H1 (cell line): ENCODE measurements at regions not wholly inside any gene's neighbourhood (a gene's known extent, or its start where the extent isn't known, plus 50 kb on each side); places are given as distances from the start of the nearest gene placed in this dataset.

Experiments
- CTCF ChIA-PET: fragments of 300-600 bp; sonication (Branson Sonifier 250); formaldehyde crosslinking; loops from one replicate; lab custom pipeline; 2021; ENCODE audit not compliant: partially characterized antibody; lab: Charles Lee
- POLR2A ChIA-PET: fragments of 300-600 bp; sonication (Branson Sonifier 250); formaldehyde crosslinking; loops from one replicate; lab custom pipeline; 2021; ENCODE audit warnings: inconsistent platforms; ENCODE audit not compliant: partially characterized antibody; lab: Charles Lee
- DNase-seq, 2 experiments: peaks; one replicate each; pipeline versions ENCODE4 v3.0.0 to v3.0.0-alpha.2; 2010 to 2022; ENCODE audit warnings: low spot score in 2 of 2, low read depth in 1 of 2, mixed read lengths in 1 of 2
- FAIRE-seq: peaks from 2 replicates; lab custom pipeline; 2011; peaks lifted over from hg19 to GRCh38; lab: Jason Lieb, UNC
- H2AFZ ChIP-seq: 2 replicates; pipeline ENCODE4 v1.8.1; 2012; ENCODE audit warnings: low read length, inconsistent platforms
- H2AK5ac ChIP-seq: 2 replicates; pipeline ENCODE4 v1.6.1; 2013; ENCODE audit warnings: low read depth, low read length
- H2BK120ac ChIP-seq: replicated peaks from 2 replicates; pipeline ENCODE3; 2013; ENCODE audit warnings: low read depth, low read length, inconsistent platforms
- H2BK12ac ChIP-seq: 2 replicates; pipeline ENCODE4 v1.6.1; 2013; ENCODE audit warnings: low read depth, low read length
- H2BK15ac ChIP-seq: 2 replicates; pipeline ENCODE4 v1.6.1; 2013; ENCODE audit warnings: low read length
- H2BK20ac ChIP-seq: 2 replicates; pipeline ENCODE4 v1.6.1; 2013; ENCODE audit warnings: low read length
- H2BK5ac ChIP-seq: 2 replicates; pipeline ENCODE4 v1.6.1; 2013; ENCODE audit warnings: low read depth, low read length
- H3K14ac ChIP-seq: 2 replicates; pipeline ENCODE4 v1.6.1; 2013; ENCODE audit warnings: inconsistent platforms; ENCODE audit not compliant: insufficient read length
- H3K18ac ChIP-seq: 2 replicates; pipeline ENCODE4 v1.6.1; 2013; ENCODE audit warnings: low read length; ENCODE audit errors: extremely low read depth
- H3K23ac ChIP-seq: 2 replicates; pipeline ENCODE4 v1.6.1; 2013; ENCODE audit warnings: inconsistent platforms; ENCODE audit not compliant: insufficient read length
- H3K23me2 ChIP-seq: 2 replicates; pipeline ENCODE4 v1.6.1; 2013; ENCODE audit warnings: low read depth, low read length
- H3K27ac ChIP-seq: 2 replicates; pipeline ENCODE4 v1.6.1; 2011; ENCODE audit warnings: low read depth, low read length, inconsistent platforms
- H3K27me3 ChIP-seq, 4 experiments: replicated peaks in 1 of 4; 1 replicate in 1 of 4; 2 replicates in 3 of 4; pipeline versions ENCODE4 v1.6.1 to v1.8.1; 2011 to 2013; ENCODE audit warnings: low read length in 3 of 4, mild to moderate bottlenecking in 3 of 4, inconsistent platforms in 2 of 4, mixed read lengths in 2 of 4, moderate library complexity in 1 of 4; ENCODE audit not compliant: control insufficient read depth in 3 of 4, insufficient read depth in 3 of 4; ENCODE audit errors: extremely low read depth in 1 of 4
- H3K36me3 ChIP-seq, 4 experiments: 2 replicates each; pipeline versions ENCODE4 v1.6.1 to v1.8.1; 2011 to 2013; ENCODE audit warnings: mild to moderate bottlenecking in 4 of 4, low read length in 3 of 4, moderate library complexity in 2 of 4, control low read depth in 1 of 4, inconsistent platforms in 1 of 4; ENCODE audit not compliant: insufficient read depth in 4 of 4, control insufficient read depth in 2 of 4
- H3K4ac ChIP-seq: replicated peaks from 2 replicates; pipeline ENCODE3; 2013; ENCODE audit warnings: low read length, low read depth, mixed read lengths, inconsistent platforms; ENCODE audit not compliant: insufficient read length
- H3K4me1 ChIP-seq, 4 experiments: replicated peaks in 1 of 4; 1 replicate in 1 of 4; 2 replicates in 3 of 4; pipeline versions ENCODE4 v1.6.1 to v1.8.1; 2011 to 2013; ENCODE audit warnings: low read length in 3 of 4, inconsistent platforms in 2 of 4, mixed read lengths in 1 of 4; ENCODE audit not compliant: insufficient read depth in 4 of 4, control insufficient read depth in 3 of 4
- H3K4me2 ChIP-seq, 2 experiments: 2 replicates each; pipeline versions ENCODE4 v1.6.1 to v1.8.1; 2011 to 2013; ENCODE audit warnings: low read depth in 2 of 2, low read length in 2 of 2, control low read depth in 1 of 2, inconsistent platforms in 1 of 2, mild to moderate bottlenecking in 1 of 2; ENCODE audit not compliant: insufficient read depth in 1 of 2
- H3K4me3 ChIP-seq, 4 experiments: fragments of 200-600, 300-600 bp in 1 of 4; sonication (generic), shearing (Covaris generic), sonication (Bioruptor Twin) in 1 of 4; 2 replicates each; pipeline versions ENCODE4 v1.5.1 to v1.8.1; 2011 to 2016; ENCODE audit warnings: low read length in 4 of 4, low read depth in 3 of 4, control low read depth in 2 of 4, inconsistent platforms in 2 of 4, mild to moderate bottlenecking in 2 of 4, mixed read lengths in 1 of 4, moderate library complexity in 1 of 4; ENCODE audit not compliant: insufficient read depth in 2 of 4; ENCODE audit errors: extremely low read depth in 1 of 4
- H3K56ac ChIP-seq: replicated peaks from 2 replicates; pipeline ENCODE3; 2013; ENCODE audit warnings: low read depth, mild to moderate bottlenecking, mixed read lengths, low read length, inconsistent platforms; ENCODE audit not compliant: insufficient read length
- H3K79me1 ChIP-seq: 2 replicates; pipeline ENCODE4 v1.6.1; 2013; ENCODE audit warnings: low read depth, low read length, control low read depth
- H3K79me2 ChIP-seq, 2 experiments: 2 replicates each; pipeline versions ENCODE4 v1.6.1 to v1.8.1; 2012 to 2013; ENCODE audit warnings: low read length in 2 of 2, mild to moderate bottlenecking in 2 of 2, inconsistent platforms in 1 of 2; ENCODE audit not compliant: insufficient read depth in 2 of 2, control insufficient read depth in 1 of 2
- H3K9ac ChIP-seq, 4 experiments: replicated peaks in 1 of 4; 1 replicate in 1 of 4; 2 replicates in 3 of 4; pipeline versions ENCODE4 v1.6.1 to v1.8.1; 2011 to 2013; ENCODE audit warnings: low read depth in 3 of 4, low read length in 3 of 4, control low read depth in 2 of 4, mild to moderate bottlenecking in 2 of 4, moderate library complexity in 2 of 4, inconsistent platforms in 1 of 4; ENCODE audit errors: extremely low read depth in 1 of 4
- H3K9me3 ChIP-seq, 2 experiments: 2 replicates each; pipeline versions ENCODE4 v1.6.1 to v1.8.1; 2012 to 2013; ENCODE audit warnings: mild to moderate bottlenecking in 2 of 2, moderate library complexity in 2 of 2, control low read depth in 1 of 2, inconsistent platforms in 1 of 2, low read depth in 1 of 2, low read length in 1 of 2, mixed read lengths in 1 of 2; ENCODE audit not compliant: insufficient read depth in 2 of 2
- H4K20me1 ChIP-seq, 2 experiments: replicated peaks in 1 of 2; 2 replicates each; pipeline versions ENCODE3 to v1.8.1; 2011 to 2013; ENCODE audit warnings: inconsistent platforms in 2 of 2, low read length in 2 of 2, mild to moderate bottlenecking in 1 of 2; ENCODE audit not compliant: insufficient read depth in 2 of 2, control insufficient read depth in 1 of 2
- H4K5ac ChIP-seq: 2 replicates; pipeline ENCODE4 v1.6.1; 2013; ENCODE audit warnings: low read length, low read depth, mixed read lengths, inconsistent platforms; ENCODE audit not compliant: insufficient read length
- H4K8ac ChIP-seq: 2 replicates; pipeline ENCODE4 v1.8.0; 2013; ENCODE audit warnings: mild to moderate bottlenecking, moderate library complexity, low read length, inconsistent platforms; ENCODE audit not compliant: insufficient read depth; ENCODE audit errors: extremely low read depth
- H4K91ac ChIP-seq: replicated peaks from 2 replicates; pipeline ENCODE3; 2013; ENCODE audit warnings: low read length, mixed read lengths, inconsistent platforms; ENCODE audit not compliant: insufficient read length
- CEBPB ChIP-seq: IDR thresholded peaks from 2 replicates; pipeline ENCODE4 v1.6.1; 2012; ENCODE audit warnings: low read depth, low read length
- CHD1 ChIP-seq: IDR thresholded peaks from 2 replicates; pipeline ENCODE4 v1.6.1; 2012; ENCODE audit warnings: low read depth, low read length, improper control_type of control experiment
- E2F6 ChIP-seq: IDR thresholded peaks from 2 replicates; pipeline ENCODE4 v1.6.1; 2012; ENCODE audit warnings: inconsistent platforms
- EZH2 ChIP-seq: fragments of 200-600 bp; sonication (generic); IDR thresholded peaks from 2 replicates; pipeline ENCODE4 v1.7.1; 2012; ENCODE audit warnings: low read depth, mild to moderate bottlenecking, moderate library complexity, low read length, inconsistent platforms; ENCODE audit not compliant: severe bottlenecking
- KDM5A ChIP-seq: fragments of 200-600 bp; IDR thresholded peaks from 2 replicates; pipeline ENCODE4 v1.7.1; 2012; ENCODE audit warnings: mild to moderate bottlenecking, low read length, inconsistent platforms, mixed read lengths
- SUZ12 ChIP-seq: fragments of 200-600 bp; sonication (generic); IDR thresholded peaks from 2 replicates; pipeline ENCODE4 v1.6.1; 2012; ENCODE audit warnings: mild to moderate bottlenecking, inconsistent platforms, low read length, moderate library complexity, mixed read lengths
- TAF7 ChIP-seq: optimal IDR thresholded peaks from 2 replicates; pipeline ENCODE3; 2011; ENCODE audit warnings: low read depth, mild to moderate bottlenecking, inconsistent platforms, low read length, moderate library complexity, borderline replicate concordance
- TBP ChIP-seq: IDR thresholded peaks from 2 replicates; pipeline ENCODE4 v1.6.1; 2011; ENCODE audit warnings: low read depth, low read length, improper control_type of control experiment
- USF2 ChIP-seq: IDR thresholded peaks from 2 replicates; pipeline ENCODE4 v1.6.1; 2011; ENCODE audit warnings: low read length, improper control_type of control experiment
- YY1 ChIP-seq: IDR thresholded peaks from 2 replicates; pipeline ENCODE4 v1.6.1; 2011; ENCODE audit warnings: low read depth, mild to moderate bottlenecking, low read length
- WGBS, 2 experiments: shearing (Covaris generic) in 1 of 2; methylation state at CpG; one replicate each; pipeline versions ENCODE4 v1.1.6 to v1.1.7; 2013 to 2015; ENCODE audit warnings: low lambda C conversion rate in 2 of 2, mixed read lengths in 2 of 2, inconsistent platforms in 1 of 2, low coverage in 1 of 2, missing lambda C conversion rate in 1 of 2; ENCODE audit not compliant: insufficient replicate concordance in 2 of 2, insufficient coverage in 1 of 2, insufficient read length in 1 of 2; ENCODE audit errors: extremely low coverage in 1 of 2, missing lambda C conversion rate in 1 of 2; 5-methylcytosine and 5-hydroxymethylcytosine counted together

- H3K9ac ChIP-seq, result no peak overlapping the region
- no peak overlapping the region for H3K4me3 ChIP-seq
- no peak overlapping the region for H4K91ac ChIP-seq
- no peaks in the 10 kb centered on the region for H3K79me2 ChIP-seq
- H3K9me3 ChIP-seq, result peaks cover 0 to 4% of the 10 kb centered on the region in 2 experiments; a peak in 1 of 4 replicates
- TF ChIP-seq CHD1 (no peak), YY1 (no peak), USF2 (no peak), TAF7 (no peak), TBP (no peak), KDM5A (no peak), EZH2 (no peak), CEBPB (no peak), E2F6 (no peak), SUZ12 (no peak)
- no peaks in the 10 kb centered on the region for H3K79me1 ChIP-seq
- FAIRE-seq (no peak), DNase-seq (no peak)
- no peak overlapping the region for H3K14ac ChIP-seq
- no peaks in the 10 kb centered on the region for H4K20me1 ChIP-seq
- POLR2A ChIA-PET, result no interaction called here
- no peak overlapping the region for H2BK12ac ChIP-seq
- no peak overlapping the region for H2BK20ac ChIP-seq
- no peak overlapping the region for H4K8ac ChIP-seq
- H3K18ac ChIP-seq, result no peak overlapping the region
- no peak overlapping the region for H3K56ac ChIP-seq
- no peak overlapping the region for H2AFZ ChIP-seq
- H2AK5ac ChIP-seq, result no peak overlapping the region
- no peak overlapping the region for H3K27ac ChIP-seq
- H2BK120ac ChIP-seq, result no peak overlapping the region
- peaks cover 0 to 6% (median 1%) of the 10 kb centered on the region in 4 experiments; a peak in 4 of 7 replicates for H3K4me1 ChIP-seq
- H4K5ac ChIP-seq, result no peak overlapping the region
- 54% methylated on average over 2 of the region's 2 CpGs; no CpG with 5 or more reads in 1 of the 2 experiments for WGBS, 2 experiments
- H3K36me3 ChIP-seq, result no peaks in the 10 kb centered on the region
- H3K27me3 ChIP-seq, result no peaks in the 10 kb centered on the region
- no peak overlapping the region for H3K4me2 ChIP-seq
- CTCF ChIA-PET, result interaction anchor here (0.9 to 8.7 kb wide), 7 partner anchors 9 to 320 kb away, joined by 3 to 88 read pairs (median 4); no protein-coding TSS in a partner anchor
- H2BK5ac ChIP-seq, result no peak overlapping the region
- no peaks in the 10 kb centered on the region for H3K23me2 ChIP-seq
- no peak overlapping the region for H3K4ac ChIP-seq
- no peak overlapping the region for H3K23ac ChIP-seq
- H2BK15ac ChIP-seq, result no peak overlapping the region
Measured at GRCh38 chr3:43870120-43870519, 179.4 kb downstream of the ABHD5 start.
